GM12878 (cell line): ENCODE measurements at regions not wholly inside any gene's neighbourhood (a gene's known extent, or its start where the extent isn't known, plus 50 kb on each side); places are given as distances from the start of the nearest gene placed in this dataset.

Experiments
- EP300 ChIP-seq, 2 experiments: fragments of 150-350 bp in 1 of 2; IDR thresholded peaks; 2 replicates each; pipeline ENCODE4 v1.6.1; 2011 to 2012; ENCODE audit warnings: low read depth in 2 of 2, low read length in 2 of 2, borderline replicate concordance in 1 of 2, improper control_type of control experiment in 1 of 2, inconsistent platforms in 1 of 2; ENCODE audit not compliant: control insufficient read depth in 1 of 2
- POLR2A ChIP-seq: IDR thresholded peaks from 2 replicates; pipeline ENCODE4 v1.6.1; 2011; ENCODE audit warnings: low read depth, mild to moderate bottlenecking, low read length
- SP1 ChIP-seq: IDR thresholded peaks from one replicate; pipeline ENCODE4 v1.6.1; 2011; ENCODE audit warnings: low read depth, low read length
- TF ChIP-seq, protein P1 (sequence below), 3 experiments: IDR thresholded peaks in 2 of 3; conservative IDR thresholded peaks in 1 of 3; 2 replicates each; pipeline ENCODE4 v1.5.1; 2011; ENCODE audit warnings: low read depth in 3 of 3, low read length in 3 of 3, mild to moderate bottlenecking in 3 of 3, control low read depth in 2 of 3, moderate library complexity in 2 of 3, inconsistent platforms in 1 of 3, mixed read lengths in 1 of 3; ENCODE audit not compliant: control insufficient read depth in 2 of 3, insufficient read depth in 1 of 3; ENCODE audit errors: extremely low read depth in 1 of 3

DNA sequence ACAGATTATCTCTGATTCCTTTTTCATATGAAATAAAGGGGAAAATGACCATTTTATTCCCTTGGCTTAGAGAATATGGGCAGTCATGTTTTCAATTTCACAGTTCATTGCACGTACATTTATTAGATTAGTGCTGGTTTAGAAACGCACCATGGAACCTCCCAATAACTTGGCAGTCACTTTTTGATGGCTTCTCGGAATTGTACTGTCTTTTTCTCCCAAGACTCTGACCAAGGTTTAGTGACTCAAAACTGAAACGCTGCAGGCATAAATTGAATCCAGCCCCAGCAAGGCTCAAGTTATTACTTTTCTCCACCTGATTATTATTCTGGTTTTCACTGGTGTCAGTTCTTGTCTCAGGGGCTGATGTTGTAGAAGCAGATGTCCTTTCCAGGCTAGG lies 55.6 kb upstream of the EGFLAM start:
- no peak for TF ChIP-seq POLR2A
- TF ChIP-seq, protein P1, sequence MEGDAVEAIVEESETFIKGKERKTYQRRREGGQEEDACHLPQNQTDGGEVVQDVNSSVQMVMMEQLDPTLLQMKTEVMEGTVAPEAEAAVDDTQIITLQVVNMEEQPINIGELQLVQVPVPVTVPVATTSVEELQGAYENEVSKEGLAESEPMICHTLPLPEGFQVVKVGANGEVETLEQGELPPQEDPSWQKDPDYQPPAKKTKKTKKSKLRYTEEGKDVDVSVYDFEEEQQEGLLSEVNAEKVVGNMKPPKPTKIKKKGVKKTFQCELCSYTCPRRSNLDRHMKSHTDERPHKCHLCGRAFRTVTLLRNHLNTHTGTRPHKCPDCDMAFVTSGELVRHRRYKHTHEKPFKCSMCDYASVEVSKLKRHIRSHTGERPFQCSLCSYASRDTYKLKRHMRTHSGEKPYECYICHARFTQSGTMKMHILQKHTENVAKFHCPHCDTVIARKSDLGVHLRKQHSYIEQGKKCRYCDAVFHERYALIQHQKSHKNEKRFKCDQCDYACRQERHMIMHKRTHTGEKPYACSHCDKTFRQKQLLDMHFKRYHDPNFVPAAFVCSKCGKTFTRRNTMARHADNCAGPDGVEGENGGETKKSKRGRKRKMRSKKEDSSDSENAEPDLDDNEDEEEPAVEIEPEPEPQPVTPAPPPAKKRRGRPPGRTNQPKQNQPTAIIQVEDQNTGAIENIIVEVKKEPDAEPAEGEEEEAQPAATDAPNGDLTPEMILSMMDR (IDR thresholded peaks at IDR 0.05 in 2 of 3, conservative IDR thresholded peaks at IDR 0.05 in 1 of 3; ENCODE audit: control insufficient read depth in 2 of 3, extremely low read depth in 1 of 3, insufficient read depth in 1 of 3, low read depth in 3 of 3, low read length in 3 of 3) = no peak
- TF ChIP-seq EP300 (IDR thresholded peaks at IDR 0.05; ENCODE audit: borderline replicate concordance in 1 of 2, control insufficient read depth in 1 of 2, low read depth in 2 of 2, low read length in 2 of 2) = no peak
- no peak for TF ChIP-seq SP1
